ENCODE measurements at regions not wholly inside any gene's neighbourhood (a gene's known extent, or its start where the extent isn't known, plus 50 kb on each side); places are given as distances from the start of the nearest gene placed in this dataset.

DNA sequence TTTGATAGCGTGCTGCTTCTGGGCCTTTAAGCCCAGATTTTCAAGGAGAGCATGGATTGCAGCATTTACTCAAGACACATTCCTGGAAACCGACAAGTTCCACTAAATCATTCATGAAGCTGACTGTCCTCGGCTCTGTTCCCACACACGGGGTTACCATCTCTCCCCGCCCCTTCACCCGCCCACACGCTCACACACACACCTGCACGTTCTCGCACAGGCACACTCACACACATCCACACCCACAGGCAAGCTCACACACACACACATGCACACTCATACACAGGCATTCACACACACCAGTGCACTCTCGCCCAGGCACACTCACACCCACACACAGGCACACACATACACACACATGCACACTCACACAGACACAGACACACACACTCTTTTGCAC is 150.0 kb upstream of the AGAP1 start:
- Mint-ChIP-seq H3K4me1 (no peaks in the 10 kb centered on the region), H3K36me3 (no peaks in the 10 kb centered on the region), H3K27ac (no peak overlapping the region), H3K4me3 (no peak overlapping the region), H3K9me3 (no peaks in the 10 kb centered on the region)
- ATAC-seq: no peak
- no peak for DNase-seq (ENCODE audit: low spot score in 2 of 2)

DNA sequence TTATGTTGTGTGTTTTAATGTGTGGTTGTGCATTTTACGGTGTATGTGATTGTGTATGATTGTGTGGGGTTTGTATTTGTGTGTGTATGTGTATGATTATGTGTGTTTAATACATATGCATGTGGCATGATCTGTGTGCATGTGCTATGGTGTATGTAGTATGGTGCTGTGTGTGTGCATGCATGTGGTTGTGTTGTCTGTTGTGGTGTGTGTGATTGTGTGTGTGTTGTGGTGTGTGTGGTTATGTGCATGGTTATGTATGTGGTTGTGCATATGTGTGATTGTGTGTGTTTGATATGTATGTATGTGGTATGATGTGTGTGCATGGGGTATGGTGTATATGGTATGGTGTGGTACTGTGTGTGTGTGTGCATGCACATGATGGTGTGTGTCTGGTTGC is 148.1 kb upstream of the AGAP1 start:
- no peaks in the 10 kb centered on the region for H3K36me3 Mint-ChIP-seq

DNA sequence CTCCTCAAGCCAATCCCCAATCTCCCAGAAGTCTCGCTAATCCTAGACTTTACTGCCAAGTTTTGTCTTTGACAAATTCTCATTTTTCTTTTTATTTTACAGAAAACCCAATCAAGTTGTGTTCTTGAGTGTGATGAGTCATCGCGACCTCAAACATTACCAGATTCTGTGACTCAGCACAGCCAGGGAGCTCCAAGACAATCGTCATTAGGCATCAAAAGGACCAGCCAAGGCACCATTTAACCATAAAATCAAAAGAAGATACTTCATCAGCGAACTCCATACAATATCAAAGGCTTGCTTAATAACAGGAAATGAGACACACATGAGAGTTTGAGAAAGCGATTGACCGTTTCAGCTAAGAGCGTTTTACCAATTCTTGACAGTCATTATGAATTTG is 146.2 kb upstream of the AGAP1 start:
- H3K4me1 Mint-ChIP-seq: no peaks in the 10 kb centered on the region
- DNase-seq (ENCODE audit: low spot score in 2 of 2) (no peak), ATAC-seq (no peak)
- H3K9me3 Mint-ChIP-seq: no peaks in the 10 kb centered on the region
- H3K27ac Mint-ChIP-seq: no peak overlapping the region
- no peak overlapping the region for H3K4me3 Mint-ChIP-seq
- H3K36me3 Mint-ChIP-seq: no peaks in the 10 kb centered on the region

More for the DNA sequence above, 148.1 kb upstream of the AGAP1 start:
- no peak for DNase-seq (ENCODE audit: low spot score in 2 of 2)
- Mint-ChIP-seq H3K9me3 (no peaks in the 10 kb centered on the region), H3K4me1 (no peaks in the 10 kb centered on the region), H3K4me3 (no peak overlapping the region), H3K27ac (no peak overlapping the region)
- ATAC-seq: no peak

DNA sequence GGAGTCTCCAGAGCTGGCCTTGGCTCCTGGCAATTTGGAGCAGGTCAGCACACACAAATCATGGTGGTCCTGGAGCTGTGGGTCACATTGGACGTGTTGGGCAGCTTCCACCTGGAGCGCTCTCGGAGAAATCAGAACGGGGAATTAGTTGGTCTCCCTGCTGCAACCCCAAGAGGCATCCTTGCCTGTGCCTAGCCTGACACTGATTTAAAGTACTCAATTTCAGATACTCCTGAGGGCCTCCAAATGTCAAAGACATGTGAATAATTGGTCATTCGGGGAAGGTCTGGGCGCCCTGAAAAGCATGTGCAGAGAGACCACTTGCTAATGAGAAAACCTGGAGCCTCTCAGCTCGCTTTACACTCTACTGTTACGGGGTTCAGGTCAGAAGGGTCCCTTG is 145.5 kb upstream of the AGAP1 start:
- Mint-ChIP-seq H3K36me3 (no peaks in the 10 kb centered on the region), H3K27ac (no peak overlapping the region), H3K9me3 (no peaks in the 10 kb centered on the region), H3K4me3 (no peak overlapping the region), H3K4me1 (no peaks in the 10 kb centered on the region)
- ATAC-seq (no peak), DNase-seq (ENCODE audit: low spot score in 2 of 2) (no peak)

DNA sequence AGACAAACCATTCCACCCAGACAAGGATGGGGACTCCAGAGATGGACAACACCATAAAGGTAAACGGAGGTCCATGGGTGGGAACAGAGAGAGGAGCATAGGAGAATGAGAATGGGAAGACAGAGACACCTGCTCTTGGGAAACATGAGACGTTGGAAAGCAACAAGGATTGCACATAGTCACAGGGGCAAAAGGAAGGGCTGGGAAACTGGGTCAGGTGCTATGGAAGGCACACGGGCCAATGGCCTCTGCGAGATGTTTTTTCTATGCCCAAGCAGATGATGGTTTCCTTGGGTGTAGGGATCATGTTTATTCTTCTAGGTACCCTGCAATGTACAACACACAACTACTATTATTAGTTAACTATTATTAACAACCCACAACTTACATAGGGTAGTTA is 143.6 kb upstream of the AGAP1 start:
- H3K27ac Mint-ChIP-seq: no peak overlapping the region
- no peaks in the 10 kb centered on the region for H3K9me3 Mint-ChIP-seq
- H3K4me3 Mint-ChIP-seq: no peak overlapping the region
- ATAC-seq (no peak), DNase-seq (ENCODE audit: low spot score in 2 of 2) (no peak)
- no peaks in the 10 kb centered on the region for H3K4me1 Mint-ChIP-seq
- no peaks in the 10 kb centered on the region for H3K36me3 Mint-ChIP-seq

DNA sequence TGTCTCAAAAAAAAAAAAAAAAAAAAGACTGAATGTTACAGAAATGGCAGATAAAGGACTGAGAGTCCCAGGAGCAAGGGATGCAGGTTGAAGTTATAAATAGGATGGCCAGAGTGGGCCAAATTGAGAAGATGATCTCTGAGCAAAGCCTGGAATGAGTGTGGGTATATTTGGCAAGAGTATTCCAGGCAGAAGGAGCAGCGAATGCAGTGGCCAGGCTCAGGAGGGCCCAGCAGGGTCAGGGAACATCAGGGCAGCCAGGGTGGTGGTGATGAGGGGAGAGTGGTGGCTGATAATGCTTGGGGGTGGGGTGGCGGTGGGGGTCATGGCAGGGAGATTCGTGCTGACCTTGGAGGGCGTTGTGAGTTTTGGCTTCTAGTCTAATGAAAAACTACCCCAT is 141.3 kb upstream of the AGAP1 start:
- ATAC-seq (no peak), DNase-seq (ENCODE audit: low spot score in 2 of 2) (no peak)
- Mint-ChIP-seq H3K27ac (no peak overlapping the region), H3K9me3 (no peaks in the 10 kb centered on the region), H3K36me3 (no peaks in the 10 kb centered on the region), H3K4me1 (no peaks in the 10 kb centered on the region), H3K4me3 (no peak overlapping the region)

DNA sequence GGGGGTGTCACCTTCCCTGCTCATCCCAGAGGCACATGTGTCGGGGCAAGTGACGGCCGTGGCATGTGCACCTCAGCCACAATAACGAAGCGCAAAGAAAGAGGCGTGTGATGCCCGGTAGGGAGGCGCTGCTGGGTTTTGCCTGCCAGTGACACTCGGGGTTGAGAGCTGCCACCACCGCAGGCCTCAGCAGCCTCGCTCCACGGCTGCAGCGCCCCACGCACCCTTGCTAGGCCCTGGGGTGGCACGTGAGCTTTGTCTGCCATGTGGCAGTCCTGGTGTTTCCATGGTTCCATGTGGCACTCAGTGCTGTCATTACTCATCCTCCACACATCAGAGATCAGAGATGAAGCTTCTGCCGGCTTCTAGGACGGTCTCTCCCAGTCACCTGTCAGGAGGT is 136.0 kb upstream of the AGAP1 start:
- no peak overlapping the region for H3K4me3 Mint-ChIP-seq
- H3K9me3 Mint-ChIP-seq: no peaks in the 10 kb centered on the region
- no peak for DNase-seq (ENCODE audit: low spot score in 2 of 2)
- ATAC-seq: no peak
- no peak overlapping the region for H3K27ac Mint-ChIP-seq
- H3K36me3 Mint-ChIP-seq: no peaks in the 10 kb centered on the region
- H3K4me1 Mint-ChIP-seq: no peaks in the 10 kb centered on the region

DNA sequence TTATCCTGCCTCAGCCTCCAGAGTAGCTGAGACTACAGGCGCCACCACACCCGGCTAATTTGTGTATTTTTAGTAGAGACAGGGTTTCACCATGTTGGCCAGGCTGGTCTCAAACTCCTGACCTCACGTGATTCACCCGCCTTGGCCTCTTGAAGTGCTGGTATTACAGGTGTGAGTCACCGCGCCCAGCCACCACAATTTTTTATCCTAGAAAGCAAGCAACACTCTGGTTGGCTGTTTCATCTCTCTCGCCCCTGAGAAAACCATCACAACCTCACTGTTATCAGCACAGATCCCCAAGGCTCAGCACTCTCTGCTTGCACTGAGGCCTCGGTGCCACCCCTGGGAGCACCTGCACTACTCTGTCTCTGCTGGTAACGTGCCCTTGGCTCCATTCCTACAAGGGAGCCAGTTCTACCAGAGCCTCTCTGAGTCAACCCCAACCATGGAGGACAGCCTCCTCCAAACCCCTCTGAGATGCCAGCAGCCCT is 134.8 kb upstream of the AGAP1 start:
- Mint-ChIP-seq H3K27ac (no peak overlapping the region), H3K4me1 (no peaks in the 10 kb centered on the region), H3K4me3 (no peak overlapping the region), H3K9me3 (no peaks in the 10 kb centered on the region), H3K36me3 (no peaks in the 10 kb centered on the region)
- no peak for DNase-seq (ENCODE audit: low spot score in 2 of 2)
- no peak for ATAC-seq

DNA sequence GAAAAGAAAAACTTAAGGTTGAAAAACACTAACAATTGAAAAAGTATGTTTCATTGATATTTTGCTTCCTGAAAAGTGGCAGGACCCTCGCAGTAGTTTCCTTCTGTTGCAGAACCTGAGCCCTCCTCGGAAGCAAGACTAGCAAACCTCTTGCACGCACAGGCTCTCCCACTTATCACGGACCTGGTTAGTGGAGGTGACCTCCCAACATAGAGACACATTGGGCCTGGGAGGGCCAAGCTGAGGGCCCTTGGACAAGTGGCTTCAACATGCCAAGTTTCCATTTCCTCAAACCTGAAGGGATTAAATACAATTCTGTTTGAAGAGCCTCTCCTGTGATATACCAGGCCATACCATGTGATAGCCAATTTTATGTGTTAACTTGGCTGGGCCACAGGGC is 133.4 kb upstream of the AGAP1 start:
- no peak for ATAC-seq
- Mint-ChIP-seq H3K4me3 (no peak overlapping the region), H3K36me3 (no peaks in the 10 kb centered on the region), H3K4me1 (no peaks in the 10 kb centered on the region), H3K27ac (no peak overlapping the region), H3K9me3 (no peaks in the 10 kb centered on the region)
- no peak for DNase-seq (ENCODE audit: low spot score in 2 of 2)

DNA sequence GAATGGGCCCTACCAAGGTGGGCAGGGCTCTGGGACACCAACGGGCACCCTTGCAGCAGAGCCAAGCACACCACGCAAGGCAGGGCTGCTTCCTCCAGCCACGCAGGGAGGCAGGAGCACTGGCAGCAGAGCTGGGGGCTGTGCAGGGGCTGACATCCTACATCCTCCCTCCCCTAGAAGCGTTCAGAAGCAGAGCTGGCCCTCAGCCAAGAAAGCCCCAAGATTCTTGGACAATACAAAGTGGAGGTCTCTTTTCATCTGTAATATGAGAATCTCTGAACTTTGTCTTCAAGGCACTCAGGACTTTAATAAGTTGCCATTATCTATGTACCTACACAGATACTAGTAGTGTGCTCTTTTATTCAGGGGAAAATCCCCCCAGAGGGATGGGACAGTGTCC is 128.1 kb upstream of the AGAP1 start:
- Mint-ChIP-seq H3K4me1 (no peaks in the 10 kb centered on the region), H3K27ac (no peak overlapping the region), H3K4me3 (no peak overlapping the region), H3K9me3 (no peaks in the 10 kb centered on the region), H3K36me3 (no peaks in the 10 kb centered on the region)
- no peak for DNase-seq (ENCODE audit: low spot score in 2 of 2)
- no peak for ATAC-seq

DNA sequence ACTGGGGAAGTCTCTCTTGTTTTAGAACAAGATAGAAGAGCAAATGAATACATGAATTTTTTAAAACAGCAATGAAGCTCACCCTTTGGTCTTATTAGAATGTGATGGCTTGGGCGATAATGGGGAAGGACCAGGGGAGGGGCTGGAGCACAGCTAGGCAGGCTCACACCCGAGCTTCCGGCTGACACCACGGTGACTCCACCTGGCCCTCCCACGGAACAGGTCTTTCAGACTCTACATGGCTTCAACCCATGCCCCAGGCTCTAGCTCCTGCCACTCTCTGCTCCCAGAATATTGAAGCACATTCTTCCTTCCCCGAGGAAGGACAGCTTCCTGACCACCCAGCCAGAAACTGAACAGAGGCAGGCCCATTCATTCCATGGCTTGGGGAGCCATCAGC is 127.5 kb upstream of the AGAP1 start:
- no peaks in the 10 kb centered on the region for H3K9me3 Mint-ChIP-seq
- H3K27ac Mint-ChIP-seq: no peak overlapping the region
- H3K4me3 Mint-ChIP-seq: no peak overlapping the region
- no peaks in the 10 kb centered on the region for H3K36me3 Mint-ChIP-seq
- ATAC-seq: no peak
- no peaks in the 10 kb centered on the region for H3K4me1 Mint-ChIP-seq
- DNase-seq (ENCODE audit: low spot score in 2 of 2): no peak

DNA sequence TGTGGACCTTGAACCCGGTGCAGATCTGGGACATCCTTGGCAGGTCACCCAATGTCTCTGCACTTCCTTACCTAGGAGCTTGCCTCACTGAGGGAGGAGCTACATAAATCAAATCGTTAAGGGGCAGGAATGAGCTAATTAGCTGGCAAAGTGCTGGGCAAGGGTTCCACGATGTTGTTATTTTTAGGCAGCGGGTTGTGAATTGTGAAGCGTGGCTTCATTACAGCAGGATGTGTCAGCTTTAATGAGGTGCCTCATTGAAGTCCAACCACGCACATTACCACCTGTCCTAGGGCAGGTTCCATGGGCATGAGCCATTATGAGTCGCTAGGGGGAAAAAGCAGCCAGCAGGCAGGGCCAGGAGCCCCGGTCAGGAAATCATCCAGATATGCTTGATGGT is 127.0 kb upstream of the AGAP1 start:
- H3K27ac Mint-ChIP-seq: no peak overlapping the region
- no peak for DNase-seq (ENCODE audit: low spot score in 2 of 2)
- H3K36me3 Mint-ChIP-seq: no peaks in the 10 kb centered on the region
- H3K4me3 Mint-ChIP-seq: no peak overlapping the region
- no peaks in the 10 kb centered on the region for H3K9me3 Mint-ChIP-seq
- H3K4me1 Mint-ChIP-seq: no peaks in the 10 kb centered on the region
- ATAC-seq: no peak

DNA sequence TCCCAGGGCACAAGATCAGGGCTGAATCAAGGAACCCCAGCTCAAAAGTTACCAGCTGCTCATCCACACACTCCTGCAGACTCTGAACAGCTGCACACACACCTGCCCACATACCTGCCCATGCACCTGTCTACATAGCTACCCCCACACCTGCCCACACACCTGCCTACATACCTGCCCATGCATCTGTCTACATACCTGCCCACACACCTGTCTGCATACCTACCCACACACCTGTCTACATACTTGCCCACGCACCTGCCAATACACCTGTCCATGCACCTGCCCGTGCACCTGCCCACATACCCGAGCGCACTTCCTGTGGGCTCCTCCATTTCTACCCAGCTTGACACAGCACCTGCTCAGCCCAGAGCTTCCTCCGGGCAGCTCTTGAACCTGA is 122.8 kb upstream of the AGAP1 start:
- H3K4me3 Mint-ChIP-seq: no peak overlapping the region
- H3K9me3 Mint-ChIP-seq: no peaks in the 10 kb centered on the region
- DNase-seq (ENCODE audit: low spot score in 2 of 2) (no peak), ATAC-seq (no peak)
- no peak overlapping the region for H3K27ac Mint-ChIP-seq
- no peaks in the 10 kb centered on the region for H3K4me1 Mint-ChIP-seq
- H3K36me3 Mint-ChIP-seq: no peaks in the 10 kb centered on the region

DNA sequence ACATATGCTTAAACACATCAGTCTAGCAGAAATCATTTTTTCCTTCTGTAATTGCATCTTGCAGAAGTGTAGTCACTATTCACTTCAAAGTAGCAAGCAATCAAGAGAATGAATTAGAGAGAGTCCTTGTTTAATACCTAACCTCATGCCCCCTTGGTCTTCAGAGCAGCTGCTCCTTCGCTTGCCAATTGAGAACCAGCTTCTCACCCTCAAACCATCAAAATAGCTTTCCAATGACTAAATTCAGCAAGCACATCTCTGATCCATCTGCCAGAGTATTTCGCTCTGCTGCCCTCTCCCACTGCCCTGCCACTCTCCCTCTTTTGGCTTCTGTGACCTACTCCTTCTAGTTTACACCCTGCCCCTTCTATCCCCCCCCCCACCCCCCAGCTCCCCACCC is 120.7 kb upstream of the AGAP1 start:
- DNase-seq (ENCODE audit: low spot score in 2 of 2): no peak
- no peak for ATAC-seq
- Mint-ChIP-seq H3K27ac (no peak overlapping the region), H3K9me3 (no peaks in the 10 kb centered on the region), H3K36me3 (no peaks in the 10 kb centered on the region), H3K4me3 (no peak overlapping the region), H3K4me1 (no peaks in the 10 kb centered on the region)

DNA sequence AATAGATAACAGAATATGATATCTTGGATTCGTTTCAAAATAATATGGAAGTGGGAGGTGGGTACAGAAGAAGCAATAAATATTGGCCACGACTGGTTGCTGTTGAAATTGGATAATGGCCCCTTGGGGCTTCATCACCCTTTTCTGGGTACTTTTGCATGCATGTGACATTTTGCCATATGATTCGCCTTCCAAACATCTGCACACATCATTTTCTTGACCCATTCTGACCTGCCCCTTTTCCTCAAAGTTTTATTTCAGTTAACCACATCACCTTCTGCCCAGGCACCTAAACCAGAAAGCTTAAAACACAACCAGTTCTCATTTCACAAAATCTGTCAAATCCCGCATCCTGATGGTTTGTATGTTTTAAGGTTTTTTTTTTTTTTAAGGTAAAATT is 116.7 kb upstream of the AGAP1 start:
- Mint-ChIP-seq H3K4me3 (no peak overlapping the region), H3K4me1 (no peaks in the 10 kb centered on the region), H3K9me3 (no peaks in the 10 kb centered on the region), H3K36me3 (no peaks in the 10 kb centered on the region), H3K27ac (no peak overlapping the region)
- no peak for DNase-seq (ENCODE audit: low spot score in 2 of 2)
- ATAC-seq: no peak

DNA sequence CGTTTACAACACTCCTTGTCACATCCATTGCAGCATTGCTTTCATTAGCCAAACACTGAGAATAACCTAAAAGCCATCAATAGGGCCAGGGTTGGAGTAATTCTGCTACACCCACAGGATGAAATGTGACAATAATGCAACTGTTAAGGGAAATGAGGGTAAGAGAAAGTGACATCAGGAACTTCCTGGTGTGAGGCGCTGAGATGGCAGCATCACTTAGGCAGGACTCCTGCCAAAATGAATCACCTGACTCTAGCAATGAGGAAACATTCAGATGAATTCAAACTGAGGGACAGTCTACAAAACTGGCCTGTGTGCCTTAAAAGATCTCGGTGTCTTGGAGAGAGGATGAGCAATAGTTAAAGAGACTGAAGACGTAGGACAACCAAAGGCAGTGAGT is 115.6 kb upstream of the AGAP1 start:
- Mint-ChIP-seq H3K36me3 (no peaks in the 10 kb centered on the region), H3K9me3 (no peaks in the 10 kb centered on the region), H3K4me3 (no peak overlapping the region), H3K4me1 (no peaks in the 10 kb centered on the region), H3K27ac (no peak overlapping the region)
- DNase-seq (ENCODE audit: low spot score in 2 of 2) (no peak), ATAC-seq (no peak)

DNA sequence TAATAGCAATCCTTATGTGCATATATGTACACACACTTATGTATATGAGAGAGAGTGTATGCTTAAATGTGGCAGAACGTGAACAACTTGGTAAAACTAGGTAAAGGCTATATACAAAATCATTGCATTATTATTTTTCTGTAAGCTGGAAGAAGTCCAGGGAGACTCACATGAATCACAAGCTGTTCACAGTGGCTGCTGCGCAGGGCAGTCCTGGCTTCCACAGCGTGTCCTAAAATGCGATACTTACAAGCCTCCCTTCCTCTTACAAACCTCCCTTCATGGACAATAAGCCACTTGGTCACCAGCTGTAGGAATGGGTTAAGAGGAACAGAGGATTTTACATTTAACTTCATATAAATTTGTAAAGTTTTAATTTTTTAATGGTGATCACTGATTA is 114.9 kb upstream of the AGAP1 start:
- no peak overlapping the region for H3K4me3 Mint-ChIP-seq
- no peaks in the 10 kb centered on the region for H3K36me3 Mint-ChIP-seq
- ATAC-seq (no peak), DNase-seq (ENCODE audit: low spot score in 2 of 2) (no peak)
- H3K27ac Mint-ChIP-seq: no peak overlapping the region
- H3K4me1 Mint-ChIP-seq: no peaks in the 10 kb centered on the region
- no peaks in the 10 kb centered on the region for H3K9me3 Mint-ChIP-seq
